Activated CD4-positive, alpha-beta T cell treated with anti-CD3 and anti-CD28 coated beads for 36 hours (primary cell): ENCODE measurements at regions not wholly inside any gene's neighbourhood (a gene's known extent, or its start where the extent isn't known, plus 50 kb on each side); places are given as distances from the start of the nearest gene placed in this dataset.
"Not testable (repeated sequence)": the region's sequence is repeated elsewhere in the genome, so short reads cannot be mapped to it uniquely, and the experiment has no call there.

Experiments
- ATAC-seq: fragments of 200-7000 bp; cut with Tn5 transposase; one replicate; pipeline ENCODE4 v1.10.0; 2021; ENCODE audit warnings: mild to moderate bottlenecking, moderate library complexity
- CTCF ChIA-PET: fragments of 350-600 bp; sonication (Branson Sonifier 250); formaldehyde crosslinking; loops from one replicate; lab custom pipeline; 2021; ENCODE audit warnings: antibody characterized with exemption; lab: Charles Lee
- POLR2A ChIA-PET: fragments of 350-600 bp; sonication (Branson Sonifier 250); formaldehyde crosslinking; loops from one replicate; lab custom pipeline; 2021; ENCODE audit warnings: antibody characterized with exemption, inconsistent platforms; lab: Charles Lee
- DNase-seq: peaks from one replicate; pipeline ENCODE4 v3.0.0-alpha.2; 2020
- H3K27ac Mint-ChIP-seq: one replicate; pipeline ENCODE4 v1.8.0; 2021; ENCODE audit warnings: mixed read lengths
- H3K27me3 Mint-ChIP-seq: one replicate; pipeline ENCODE4 v1.8.0; 2021; ENCODE audit warnings: mixed read lengths
- H3K36me3 Mint-ChIP-seq: one replicate; pipeline ENCODE4 v1.8.0; 2021; ENCODE audit warnings: low read depth, mixed read lengths
- H3K4me1 Mint-ChIP-seq: one replicate; pipeline ENCODE4 v1.8.0; 2021; ENCODE audit warnings: mixed read lengths
- H3K4me3 Mint-ChIP-seq: one replicate; pipeline ENCODE4 v1.8.0; 2021; ENCODE audit warnings: mild to moderate bottlenecking, moderate library complexity, mixed read lengths
- H3K9me3 Mint-ChIP-seq: one replicate; pipeline ENCODE4 v1.8.0; 2021; ENCODE audit warnings: low read depth, mixed read lengths
- intact Hi-C, 2 experiments: fragments of 100-400 bp; cut with DNase I in 1 of 2; cut with micrococcal nuclease in 1 of 2; formaldehyde crosslinking; loops; one replicate each; pipeline versions ENCODE4 v1.14.2 to v1.15.1; 2022 to 2024; cut with DNase I, micrococcal nuclease

- POLR2A ChIA-PET, result no interaction called here
- Mint-ChIP-seq H3K4me3 (no peak overlapping the region), H3K4me1 (no peaks in the 10 kb centered on the region), H3K9me3 (peaks cover 4% of the 10 kb centered on the region), H3K27me3 (peaks cover 4% of the 10 kb centered on the region), H3K36me3 (no peaks in the 10 kb centered on the region), H3K27ac (no peak overlapping the region)
- ATAC-seq (no peak), DNase-seq (no peak)
- CTCF ChIA-PET, result interaction anchor here (0.6 kb wide), 1 partner anchor 84 kb away, joined by 5 read pairs; no protein-coding TSS in a partner anchor
- intact Hi-C loops, result no loop called here
Observed at GRCh38 chr5:75839547-75839946, 122.3 kb upstream of the POC5 start.

GRCh38 chr5:75837258-75837841, 120.1 kb upstream of the POC5 start:
- Mint-ChIP-seq H3K27me3 (peaks cover 2% of the 10 kb centered on the region), H3K4me3 (no peak overlapping the region), H3K27ac (no peak overlapping the region), H3K9me3 (peaks cover 4% of the 10 kb centered on the region), H3K4me1 (no peaks in the 10 kb centered on the region), H3K36me3 (no peaks in the 10 kb centered on the region)
- POLR2A ChIA-PET, result no interaction called here
- ATAC-seq (no peak), DNase-seq (no peak)
- CTCF ChIA-PET, result interaction anchor here (0.6 kb wide), 1 partner anchor 41 kb away, joined by 5 read pairs; no protein-coding TSS in a partner anchor
- intact Hi-C loops, result no loop called here

- no peaks in the 10 kb centered on the region for H3K9me3 Mint-ChIP-seq
- no peaks in the 10 kb centered on the region for H3K4me1 Mint-ChIP-seq
- H3K36me3 Mint-ChIP-seq, result no peaks in the 10 kb centered on the region
- DNase-seq (no peak), ATAC-seq (no peak)
- intact Hi-C loops, result no loop called here
- ChIA-PET CTCF (no interaction called here), POLR2A (no interaction called here)
- H3K27me3 Mint-ChIP-seq, result peaks cover 3% of the 10 kb centered on the region
- no peak overlapping the region for H3K27ac Mint-ChIP-seq
- no peak overlapping the region for H3K4me3 Mint-ChIP-seq
Observed at GRCh38 chr5:75831561-75831960, 114.3 kb upstream of the POC5 start.

GRCh38 chr5:75828029-75828428, 110.8 kb upstream of the POC5 start:
- Mint-ChIP-seq H3K36me3 (no peaks in the 10 kb centered on the region), H3K27ac (no peak overlapping the region), H3K4me1 (no peaks in the 10 kb centered on the region), H3K9me3 (no peaks in the 10 kb centered on the region), H3K27me3 (peaks cover 3% of the 10 kb centered on the region), H3K4me3 (no peak overlapping the region)
- POLR2A ChIA-PET, result no interaction called here
- intact Hi-C loops, result no loop called here
- ATAC-seq (no peak), DNase-seq (no peak)
- CTCF ChIA-PET, result interaction anchor here (0.8 kb wide), 1 partner anchor 575 kb away, joined by 3 read pairs; no protein-coding TSS in a partner anchor

GRCh38 chr5:75824323-75824722, 107.1 kb upstream of the POC5 start:
- no peak for ATAC-seq
- intact Hi-C loops, result no loop called here
- no peaks in the 10 kb centered on the region for H3K36me3 Mint-ChIP-seq
- POLR2A ChIA-PET, result no interaction called here
- CTCF ChIA-PET, result no interaction called here
- H3K9me3 Mint-ChIP-seq, result no peaks in the 10 kb centered on the region
- H3K4me1 Mint-ChIP-seq, result no peaks in the 10 kb centered on the region
- no peak for DNase-seq
- peaks cover 2% of the 10 kb centered on the region for H3K27me3 Mint-ChIP-seq
- H3K4me3 Mint-ChIP-seq, result no peak overlapping the region
- no peak overlapping the region for H3K27ac Mint-ChIP-seq

GRCh38 chr5:75823811-75824210, 106.6 kb upstream of the POC5 start:
- ChIA-PET CTCF (no interaction called here), POLR2A (no interaction called here)
- Mint-ChIP-seq H3K4me3 (no peak overlapping the region), H3K9me3 (no peaks in the 10 kb centered on the region), H3K27ac (no peak overlapping the region), H3K36me3 (no peaks in the 10 kb centered on the region), H3K27me3 (peaks cover 4% of the 10 kb centered on the region), H3K4me1 (no peaks in the 10 kb centered on the region)
- DNase-seq (no peak), ATAC-seq (no peak)
- intact Hi-C loops, result no loop called here

- ATAC-seq (no peak), DNase-seq (no peak)
- Mint-ChIP-seq H3K9me3 (no peaks in the 10 kb centered on the region), H3K27ac (no peak overlapping the region), H3K4me3 (no peak overlapping the region), H3K36me3 (no peaks in the 10 kb centered on the region), H3K4me1 (no peaks in the 10 kb centered on the region), H3K27me3 (peaks cover 21% of the 10 kb centered on the region)
- ChIA-PET CTCF (no interaction called here), POLR2A (no interaction called here)
- intact Hi-C loops, result no loop called here
Observed at GRCh38 chr5:75818661-75819060, 101.4 kb upstream of the POC5 start.

- H3K4me1 Mint-ChIP-seq, ATAC-seq, H3K4me3 Mint-ChIP-seq, intact Hi-C loops, H3K36me3 Mint-ChIP-seq, POLR2A ChIA-PET, DNase-seq, H3K27ac Mint-ChIP-seq: not testable (repeated sequence)
- Mint-ChIP-seq H3K27me3 (peaks cover 19% of the 10 kb centered on the region), H3K9me3 (peaks cover 19% of the 10 kb centered on the region)
- CTCF ChIA-PET, result interaction anchor here (0.6 kb wide), 1 partner anchor 95 kb away, joined by 3 read pairs; no protein-coding TSS in a partner anchor
Observed at GRCh38 chr5:75799695-75800094, 82.5 kb upstream of the POC5 start.

- CTCF ChIA-PET, H3K4me1 Mint-ChIP-seq, ATAC-seq: not testable (repeated sequence)
Observed at GRCh38 chr5:75769338-75769737, 52.1 kb upstream of the POC5 start.

More at GRCh38 chr5:75769338-75769737, 52.1 kb upstream of the POC5 start:
- H3K36me3 Mint-ChIP-seq, H3K4me3 Mint-ChIP-seq, POLR2A ChIA-PET, intact Hi-C loops, H3K27ac Mint-ChIP-seq, DNase-seq: not testable (repeated sequence)
- Mint-ChIP-seq H3K27me3 (peaks cover 11% of the 10 kb centered on the region), H3K9me3 (peaks cover 23% of the 10 kb centered on the region)
